Peyer's patch (tissue), 4 donors: ENCODE measurements at regions not wholly inside any gene's neighbourhood (a gene's known extent, or its start where the extent isn't known, plus 50 kb on each side); places are given as distances from the start of the nearest gene placed in this dataset.

Experiments used
- CTCF ChIP-seq, 6 experiments: fragments of 450-650 bp in 4 of 6; fragments of 200-600 bp in 2 of 6; sonication (generic) in 1 of 6; IDR thresholded peaks; one replicate each; pipeline ENCODE4 v1.5.1; 2017 to 2019; ENCODE audit warnings: antibody characterized with exemption in 6 of 6, mild to moderate bottlenecking in 3 of 6, moderate library complexity in 1 of 6
- POLR2A ChIP-seq, 2 donors: fragments of 450-650 bp; IDR thresholded peaks; one replicate each; pipeline ENCODE4 v1.5.1; 2017; ENCODE audit warnings: antibody characterized with exemption in 2 of 2, mild to moderate bottlenecking in 2 of 2, moderate library complexity in 2 of 2

DNA sequence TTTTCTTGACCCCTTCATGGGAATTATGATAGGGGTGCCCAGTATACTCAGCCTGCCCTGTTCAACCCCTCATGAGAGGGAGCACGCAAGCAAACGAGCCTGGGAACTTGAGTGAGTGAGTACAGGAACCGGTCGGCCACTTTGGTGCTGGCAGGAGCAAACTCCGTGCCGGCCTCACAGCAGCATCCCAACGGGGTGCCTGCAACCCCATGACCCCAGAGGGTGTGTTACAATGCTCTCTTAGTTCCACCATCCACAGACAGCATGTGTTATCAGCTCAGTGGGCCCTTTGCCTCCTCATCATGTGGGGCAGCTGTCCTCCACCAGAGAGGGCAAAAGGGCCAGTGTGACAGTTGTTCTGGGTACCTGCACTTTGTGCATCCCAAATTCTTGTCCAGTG lies 289.8 kb downstream of the FRK start:
- no peak for TF ChIP-seq POLR2A (IDR thresholded peaks at IDR 0.05)
- TF ChIP-seq CTCF (IDR thresholded peaks at IDR 0.05): no peak
